ENCODE measurements at regions not wholly inside any gene's neighbourhood (a gene's known extent, or its start where the extent isn't known, plus 50 kb on each side); places are given as distances from the start of the nearest gene placed in this dataset.

GRCh38 chr6:134517145-134517658, 199.3 kb upstream of the SGK1 start (continued):
- no peak for TF ChIP-seq ZBTB12 (CRISPR knock-in tag; IDR thresholded peaks at IDR 0.05)
- no peak for TF ChIP-seq MYC (IDR thresholded peaks at IDR 0.05; ENCODE audit: low read depth, low read length)
- no peak for TF ChIP-seq MYC (CRISPR knock-in tag; IDR thresholded peaks at IDR 0.05; ENCODE audit: borderline replicate concordance, low read depth)
- TF ChIP-seq MAFG (tag; conservative IDR thresholded peaks at IDR 0.05), result 0 out of 2 replicates have a peak, but pooled peaks have one; percentile 5
- 0 out of 2 replicates have a peak, but pooled peaks have one; percentile 54 for TF ChIP-seq NR4A1 (CRISPR knock-in tag; IDR thresholded peaks at IDR 0.05)
- no peak for TF ChIP-seq NR4A1 (tag; IDR thresholded peaks at IDR 0.05)
- no peak for TF ChIP-seq NR2C2 (CRISPR knock-in tag; IDR thresholded peaks at IDR 0.05)
- TF ChIP-seq NR2C2 (tag; IDR thresholded peaks at IDR 0.05), result peak; percentile 36; the same call in 1 of the 2 replicates
- no peak for TF ChIP-seq FOXJ3 (CRISPR knock-in tag; IDR thresholded peaks at IDR 0.05)
- no peak for TF ChIP-seq ZNF140 (CRISPR knock-in tag; IDR thresholded peaks at IDR 0.05)
- TF ChIP-seq NRF1 (conservative IDR thresholded peaks at IDR 0.05 in 1 of 2, IDR thresholded peaks at IDR 0.05 in 1 of 2), result no peak
- peak; percentile 65 for TF ChIP-seq FOSL1 (tag; conservative IDR thresholded peaks at IDR 0.05)
- no peak for TF ChIP-seq E2F5 (CRISPR knock-in tag; IDR thresholded peaks at IDR 0.05)
- TF ChIP-seq ESRRA (IDR thresholded peaks at IDR 0.05; ENCODE audit: borderline replicate concordance, low read depth), result peak; percentile 78
- peak; percentile 54 for TF ChIP-seq BHLHE40 (IDR thresholded peaks at IDR 0.05; ENCODE audit: low read length)
- no peak for TF ChIP-seq ZNF79 (CRISPR knock-in tag; IDR thresholded peaks at IDR 0.05; ENCODE audit: low read depth)
- no peak for TF ChIP-seq NUFIP1 (IDR thresholded peaks at IDR 0.05; ENCODE audit: partially characterized antibody)
- peak; percentile 20; the same call in 1 of the 2 replicates for TF ChIP-seq JUND (IDR thresholded peaks at IDR 0.05; ENCODE audit: borderline replicate concordance, low read depth, low read length)
- 0 out of 3 replicates have a peak, but pooled peaks have one; percentile 52 for TF ChIP-seq JUND (tag; IDR thresholded peaks at IDR 0.05; ENCODE audit: borderline replicate concordance, low read depth, low read length)
- TF ChIP-seq NCOA2 (IDR thresholded peaks at IDR 0.05; ENCODE audit: partially characterized antibody in 2 of 2), result no peak
- no peak for TF ChIP-seq ELF2 (CRISPR knock-in tag; IDR thresholded peaks at IDR 0.05)
- no peak for TF ChIP-seq MED1 (CRISPR knock-in tag; IDR thresholded peaks at IDR 0.05; ENCODE audit: borderline replicate concordance)
- no peak for TF ChIP-seq TAF1 (IDR thresholded peaks at IDR 0.05; ENCODE audit: control insufficient read depth, extremely low read depth, insufficient read depth, low read length, severe bottlenecking)
- no peak for TF ChIP-seq ZKSCAN3 (CRISPR knock-in tag; IDR thresholded peaks at IDR 0.05)
- 0 out of 2 replicates have a peak, but pooled peaks have one; percentile 24 for TF ChIP-seq ZNF583 (CRISPR knock-in tag; IDR thresholded peaks at IDR 0.05)
- no peak for TF ChIP-seq ETV6 (IDR thresholded peaks at IDR 0.05; ENCODE audit: borderline replicate concordance in 1 of 2, low read depth in 2 of 2, low read length in 1 of 2)
- no peak for TF ChIP-seq ETV6 (CRISPR knock-in tag; IDR thresholded peaks at IDR 0.05; ENCODE audit: borderline replicate concordance)
- TF ChIP-seq TEAD1 (CRISPR knock-in tag; IDR thresholded peaks at IDR 0.05), result 0 out of 4 replicates have a peak, but pooled peaks of 1 of the 2 experiments have one; percentile 27
- no peak for TF ChIP-seq GTF2F1 (IDR thresholded peaks at IDR 0.05; ENCODE audit: low read depth, low read length)
- no peak for TF ChIP-seq KDM4B (IDR thresholded peaks at IDR 0.05; ENCODE audit: borderline replicate concordance in 2 of 2, low read depth in 1 of 2)
- TF ChIP-seq KDM1A (IDR thresholded peaks at IDR 0.05), result no peak
